Activated T-cell treated with anti-CD3 and anti-CD28 coated beads, Interleukin-2, amount 50 U/mL, for 72 hours (primary cell): ENCODE measurements at regions not wholly inside any gene's neighbourhood (a gene's known extent, or its start where the extent isn't known, plus 50 kb on each side); places are given as distances from the start of the nearest gene placed in this dataset.
A peak's percentile ranks its signal among the peaks of the same experiment; 100 is the strongest.

Source experiments
- ATAC-seq, 2 donors: fragments of 150-1000 bp; cut with Tn5 transposase; replicated peaks in 1 of 2; 2 replicates each; pipeline ENCODE4 v1.10.0; 2021; ENCODE audit warnings: moderate library complexity in 2 of 2, mild to moderate bottlenecking in 1 of 2
- DNase-seq, 2 donors: peaks; one replicate each; pipeline ENCODE4 v3.0.0; 2021 to 2022; ENCODE audit warnings: mixed read lengths in 1 of 2
- H3K27ac Mint-ChIP-seq: one replicate; pipeline ENCODE4 v1.8.0; 2022; ENCODE audit warnings: mild to moderate bottlenecking, moderate library complexity, mixed read lengths
- H3K27me3 Mint-ChIP-seq: one replicate; pipeline ENCODE4 v1.8.0; 2022; ENCODE audit warnings: low read depth, mixed read lengths
- H3K36me3 Mint-ChIP-seq, 2 donors: one replicate each; pipeline ENCODE4 v1.8.0; 2022; ENCODE audit warnings: mixed read lengths in 2 of 2, mild to moderate bottlenecking in 1 of 2; ENCODE audit not compliant: insufficient read depth in 2 of 2
- H3K4me1 Mint-ChIP-seq: one replicate; pipeline ENCODE4 v1.8.0; 2022; ENCODE audit warnings: low read depth, mixed read lengths
- H3K4me3 Mint-ChIP-seq, 2 donors: one replicate each; pipeline ENCODE4 v1.8.0; 2022; ENCODE audit warnings: mild to moderate bottlenecking in 2 of 2, mixed read lengths in 2 of 2, moderate library complexity in 2 of 2
- H3K9me3 Mint-ChIP-seq, 2 donors: one replicate each; pipeline ENCODE4 v1.8.0; 2022; ENCODE audit warnings: mixed read lengths in 2 of 2

GRCh38 chr11:32256466-32256865 is 165.6 kb downstream of the RCN1 start:
- Mint-ChIP-seq H3K9me3 (no peaks in the 10 kb centered on the region), H3K27me3 (no peaks in the 10 kb centered on the region)

GRCh38 chr11:32259641-32260081 is 168.8 kb downstream of the RCN1 start:
- ATAC-seq (peak in 1 of 2 donors; percentile 58), DNase-seq (no peak)
- Mint-ChIP-seq H3K27me3 (no peaks in the 10 kb centered on the region), H3K4me1 (no peaks in the 10 kb centered on the region), H3K9me3 (no peaks in the 10 kb centered on the region), H3K36me3 (no peaks in the 10 kb centered on the region), H3K27ac (no peak overlapping the region), H3K4me3 (no peak overlapping the region)

More at GRCh38 chr11:32256466-32256865, 165.6 kb downstream of the RCN1 start:
- ATAC-seq (no peak), DNase-seq (no peak)
- Mint-ChIP-seq H3K27ac (no peak overlapping the region), H3K4me1 (no peaks in the 10 kb centered on the region), H3K4me3 (no peak overlapping the region), H3K36me3 (no peaks in the 10 kb centered on the region)

- no peak for DNase-seq
Observed at GRCh38 chr11:32262367-32262766, 171.5 kb downstream of the RCN1 start.

GRCh38 chr11:32265911-32266310 is 169.4 kb downstream of the WT1 start:
- peak overlapping the region; percentile 38 for H3K27ac Mint-ChIP-seq
- no peak overlapping the region for H3K4me3 Mint-ChIP-seq
- DNase-seq (no peak), ATAC-seq (no peak)
- H3K27me3 Mint-ChIP-seq, result peaks cover 11% of the 10 kb centered on the region
- H3K9me3 Mint-ChIP-seq, result no peaks in the 10 kb centered on the region
- H3K4me1 Mint-ChIP-seq, result no peaks in the 10 kb centered on the region
- no peaks in the 10 kb centered on the region for H3K36me3 Mint-ChIP-seq

More at GRCh38 chr11:32262367-32262766, 171.5 kb downstream of the RCN1 start:
- H3K9me3 Mint-ChIP-seq, result no peaks in the 10 kb centered on the region
- no peak overlapping the region for H3K27ac Mint-ChIP-seq
- peaks cover 6% of the 10 kb centered on the region for H3K27me3 Mint-ChIP-seq
- ATAC-seq, result no peak
- H3K4me3 Mint-ChIP-seq, result no peak overlapping the region
- H3K36me3 Mint-ChIP-seq, result no peaks in the 10 kb centered on the region
- no peaks in the 10 kb centered on the region for H3K4me1 Mint-ChIP-seq

- no peaks in the 10 kb centered on the region for H3K4me1 Mint-ChIP-seq
- H3K27ac Mint-ChIP-seq, result no peak overlapping the region
- no peaks in the 10 kb centered on the region for H3K36me3 Mint-ChIP-seq
- no peak for DNase-seq
- peak in 1 of 2 donors; percentile 62 for ATAC-seq
- no peak overlapping the region for H3K4me3 Mint-ChIP-seq
- H3K9me3 Mint-ChIP-seq, result no peaks in the 10 kb centered on the region
- peaks cover 13% of the 10 kb centered on the region for H3K27me3 Mint-ChIP-seq
Observed at GRCh38 chr11:32266601-32267000, 168.7 kb downstream of the WT1 start.

GRCh38 chr11:32267679-32268187 is 167.6 kb downstream of the WT1 start:
- H3K4me1 Mint-ChIP-seq, result no peaks in the 10 kb centered on the region
- H3K27ac Mint-ChIP-seq, result no peak overlapping the region
- H3K27me3 Mint-ChIP-seq, result peaks cover 13% of the 10 kb centered on the region
- H3K4me3 Mint-ChIP-seq, result no peak overlapping the region
- ATAC-seq (no peak), DNase-seq (no peak)
- no peaks in the 10 kb centered on the region for H3K9me3 Mint-ChIP-seq
- no peaks in the 10 kb centered on the region for H3K36me3 Mint-ChIP-seq

GRCh38 chr11:32273931-32274330 is 161.4 kb downstream of the WT1 start:
- no peaks in the 10 kb centered on the region for H3K4me1 Mint-ChIP-seq
- H3K9me3 Mint-ChIP-seq, result no peaks in the 10 kb centered on the region
- no peak overlapping the region for H3K27ac Mint-ChIP-seq
- no peak overlapping the region for H3K4me3 Mint-ChIP-seq
- DNase-seq, result no peak
- ATAC-seq, result no peak
- no peaks in the 10 kb centered on the region for H3K36me3 Mint-ChIP-seq
- H3K27me3 Mint-ChIP-seq, result peaks cover 35% of the 10 kb centered on the region

GRCh38 chr11:32279672-32280071 is 155.7 kb downstream of the WT1 start:
- ATAC-seq (no peak), DNase-seq (no peak)
- Mint-ChIP-seq H3K9me3 (peaks cover 2 to 4% of the 10 kb centered on the region in 2 donors), H3K27ac (no peak overlapping the region), H3K4me1 (no peaks in the 10 kb centered on the region), H3K36me3 (peaks cover 0 to 2% of the 10 kb centered on the region in 2 donors), H3K27me3 (peaks cover 53% of the 10 kb centered on the region), H3K4me3 (no peak overlapping the region)

GRCh38 chr11:32280339-32280738 is 155.0 kb downstream of the WT1 start:
- H3K27me3 Mint-ChIP-seq, result peaks cover 60% of the 10 kb centered on the region
- peaks cover 0 to 2% of the 10 kb centered on the region in 2 donors for H3K36me3 Mint-ChIP-seq
- DNase-seq (no peak), ATAC-seq (no peak)
- H3K4me1 Mint-ChIP-seq, result no peaks in the 10 kb centered on the region
- H3K27ac Mint-ChIP-seq, result no peak overlapping the region
- H3K9me3 Mint-ChIP-seq, result peaks cover 4 to 5% of the 10 kb centered on the region in 2 donors
- no peak overlapping the region for H3K4me3 Mint-ChIP-seq

GRCh38 chr11:32288276-32288675 is 147.1 kb downstream of the WT1 start:
- Mint-ChIP-seq H3K27me3 (peaks cover 36% of the 10 kb centered on the region), H3K36me3 (peaks cover 0 to 4% of the 10 kb centered on the region in 2 donors), H3K27ac (no peak overlapping the region), H3K4me1 (no peaks in the 10 kb centered on the region), H3K9me3 (peaks cover 4 to 7% of the 10 kb centered on the region in 2 donors), H3K4me3 (no peak overlapping the region)
- DNase-seq, result no peak
- no peak for ATAC-seq

- H3K36me3 Mint-ChIP-seq, result peaks cover 0 to 3% of the 10 kb centered on the region in 2 donors
- ATAC-seq (no peak), DNase-seq (no peak)
- H3K27ac Mint-ChIP-seq, result no peak overlapping the region
- no peak overlapping the region for H3K4me3 Mint-ChIP-seq
- H3K27me3 Mint-ChIP-seq, result peaks cover 26% of the 10 kb centered on the region
- H3K4me1 Mint-ChIP-seq, result no peaks in the 10 kb centered on the region
- H3K9me3 Mint-ChIP-seq, result peaks cover 3 to 7% of the 10 kb centered on the region in 2 donors
Observed at GRCh38 chr11:32289701-32290100, 145.6 kb downstream of the WT1 start.

GRCh38 chr11:32290783-32291182 is 144.6 kb downstream of the WT1 start:
- Mint-ChIP-seq H3K36me3 (peaks cover 0 to under 1% of the 10 kb centered on the region in 2 donors), H3K27ac (no peak overlapping the region), H3K27me3 (peaks cover 18% of the 10 kb centered on the region), H3K9me3 (peaks cover under 1 to 1% of the 10 kb centered on the region in 2 donors), H3K4me1 (no peaks in the 10 kb centered on the region), H3K4me3 (no peak overlapping the region)
- no peak for ATAC-seq
- DNase-seq, result no peak

GRCh38 chr11:32297611-32298011 is 137.7 kb downstream of the WT1 start:
- no peak overlapping the region for H3K4me3 Mint-ChIP-seq
- no peak overlapping the region for H3K27ac Mint-ChIP-seq
- peaks cover 12% of the 10 kb centered on the region for H3K27me3 Mint-ChIP-seq
- DNase-seq (no peak), ATAC-seq (peak; percentile 36 to 44)
- no peaks in the 10 kb centered on the region for H3K36me3 Mint-ChIP-seq
- peaks cover 7% of the 10 kb centered on the region for H3K4me1 Mint-ChIP-seq
- no peaks in the 10 kb centered on the region for H3K9me3 Mint-ChIP-seq

- Mint-ChIP-seq H3K36me3 (no peaks in the 10 kb centered on the region), H3K9me3 (no peaks in the 10 kb centered on the region)
Observed at GRCh38 chr11:32302826-32303225, 132.5 kb downstream of the WT1 start.

More at GRCh38 chr11:32302826-32303225, 132.5 kb downstream of the WT1 start:
- Mint-ChIP-seq H3K27me3 (no peaks in the 10 kb centered on the region), H3K27ac (no peak overlapping the region), H3K4me1 (no peaks in the 10 kb centered on the region), H3K4me3 (no peak overlapping the region)
- DNase-seq (no peak), ATAC-seq (no peak)
